Chondrocyte (in vitro differentiated cells): ENCODE measurements at regions not wholly inside any gene's neighbourhood (a gene's known extent, or its start where the extent isn't known, plus 50 kb on each side); places are given as distances from the start of the nearest gene placed in this dataset.
A peak's percentile ranks its signal among the peaks of the same experiment; 100 is the strongest.

Source experiments
- DNase-seq: peaks from one replicate; pipeline ENCODE4 v3.0.0; 2021; ENCODE audit warnings: mixed read lengths, low spot score
- H3K27ac Mint-ChIP-seq: one replicate; pipeline ENCODE4 v1.8.0; 2021; ENCODE audit warnings: mild to moderate bottlenecking, moderate library complexity, mixed read lengths; ENCODE audit not compliant: unreplicated experiment
- H3K27me3 Mint-ChIP-seq: 2 replicates; pipeline ENCODE4 v1.8.0; 2021; ENCODE audit warnings: low read depth, mixed read lengths
- H3K36me3 Mint-ChIP-seq: 2 replicates; pipeline ENCODE4 v1.8.0; 2021; ENCODE audit warnings: low read depth, mixed read lengths
- H3K4me1 Mint-ChIP-seq: 2 replicates; pipeline ENCODE4 v1.8.0; 2021; ENCODE audit warnings: low read depth, mild to moderate bottlenecking, mixed read lengths
- H3K4me3 Mint-ChIP-seq: one replicate; pipeline ENCODE4 v1.8.0; 2021; ENCODE audit warnings: mild to moderate bottlenecking, moderate library complexity, mixed read lengths; ENCODE audit not compliant: unreplicated experiment
- H3K9me3 Mint-ChIP-seq: 2 replicates; pipeline ENCODE4 v1.8.0; 2021; ENCODE audit warnings: low read depth, mixed read lengths
- CTCF ChIP-seq: fragments of 200-600 bp; sonication (generic); IDR thresholded peaks from 2 replicates; pipeline ENCODE4 v1.5.0; 2021; ENCODE audit warnings: antibody characterized with exemption, mild to moderate bottlenecking, moderate library complexity

DNA sequence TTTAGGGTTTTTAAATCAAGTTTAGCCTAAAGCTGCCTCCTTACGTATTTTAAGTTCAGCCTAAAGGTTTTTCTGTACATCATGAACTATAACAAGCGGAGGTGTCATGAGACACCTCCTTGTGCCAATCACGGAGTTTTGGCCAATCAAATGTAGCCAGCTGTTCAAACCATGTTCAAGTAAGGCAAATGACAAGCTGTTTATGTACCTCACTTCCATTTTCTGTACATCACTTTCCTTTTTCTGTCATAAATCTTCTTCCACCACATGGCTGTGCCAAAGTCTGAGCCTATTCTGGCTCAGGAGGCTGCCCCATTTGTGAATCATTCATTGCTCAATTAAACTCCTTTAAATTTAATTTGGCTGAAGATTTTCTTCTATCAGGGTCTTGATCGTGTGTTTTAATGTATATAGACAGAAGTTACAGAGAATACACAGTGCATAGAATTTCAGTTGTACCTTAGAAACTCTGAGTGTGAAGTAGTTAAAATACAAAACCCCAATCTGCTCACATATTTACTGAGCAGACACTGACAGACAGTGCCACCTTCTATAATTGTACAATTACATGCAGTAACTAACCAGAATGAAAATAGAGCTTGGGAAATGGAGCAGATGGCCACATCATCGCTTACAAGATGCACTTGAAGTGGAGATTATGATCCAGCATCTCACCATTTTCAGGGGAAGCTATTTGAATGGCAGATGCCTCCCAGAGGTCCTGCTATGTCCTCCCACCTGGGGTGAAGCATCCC, 76.9 kb upstream of the LANCL2 start:
- no peak for DNase-seq
- no peak overlapping the region for H3K27ac Mint-ChIP-seq
- peaks cover under 1% of the 10 kb centered on the region for H3K36me3 Mint-ChIP-seq

GRCh38 chr7:55296070-55296469, 69.1 kb upstream of the LANCL2 start:
- H3K4me1 Mint-ChIP-seq, result no peaks in the 10 kb centered on the region
- H3K27me3 Mint-ChIP-seq, result peaks cover 47% of the 10 kb centered on the region
- TF ChIP-seq CTCF, result no peak
- H3K4me3 Mint-ChIP-seq, result no peak overlapping the region
- H3K36me3 Mint-ChIP-seq, result peaks cover 1% of the 10 kb centered on the region
- no peak overlapping the region for H3K27ac Mint-ChIP-seq
- H3K9me3 Mint-ChIP-seq, result no peaks in the 10 kb centered on the region
- DNase-seq, result no peak

More for the DNA sequence above, 76.9 kb upstream of the LANCL2 start:
- Mint-ChIP-seq H3K4me1 (no peaks in the 10 kb centered on the region), H3K9me3 (no peaks in the 10 kb centered on the region), H3K4me3 (no peak overlapping the region), H3K27me3 (peaks cover 65% of the 10 kb centered on the region)
- peak; percentile 18 for TF ChIP-seq CTCF

- peaks cover 34% of the 10 kb centered on the region for H3K27me3 Mint-ChIP-seq
- no peak overlapping the region for H3K4me3 Mint-ChIP-seq
- peaks cover 7% of the 10 kb centered on the region for H3K4me1 Mint-ChIP-seq
- H3K27ac Mint-ChIP-seq, result no peak overlapping the region
- DNase-seq, result no peak
- H3K36me3 Mint-ChIP-seq, result no peaks in the 10 kb centered on the region
- no peak for TF ChIP-seq CTCF
- no peaks in the 10 kb centered on the region for H3K9me3 Mint-ChIP-seq
Measured at GRCh38 chr7:55299273-55299967, 65.7 kb upstream of the LANCL2 start.

DNA sequence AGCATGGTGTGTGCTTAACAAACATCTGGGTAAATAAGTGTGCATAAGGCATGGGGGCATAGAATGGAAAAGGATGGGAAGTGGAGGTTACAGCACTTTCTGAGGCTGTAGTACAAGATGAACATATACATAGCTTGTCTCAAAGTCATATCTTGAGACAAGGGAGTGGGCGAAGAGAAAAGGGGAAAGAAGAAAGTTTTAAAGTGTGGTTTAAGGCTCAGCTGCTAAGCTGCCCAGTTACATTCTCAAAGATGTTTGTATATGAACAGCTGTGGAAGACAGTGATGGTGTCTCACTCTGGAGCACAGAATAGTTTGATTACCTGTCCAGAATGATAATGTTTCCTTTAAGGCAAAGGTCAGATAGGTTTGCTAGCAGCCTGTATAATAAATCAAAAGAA, 61.9 kb upstream of the LANCL2 start:
- Mint-ChIP-seq H3K9me3 (no peaks in the 10 kb centered on the region), H3K4me3 (no peak overlapping the region), H3K4me1 (peaks cover 37% of the 10 kb centered on the region), H3K36me3 (no peaks in the 10 kb centered on the region), H3K27me3 (peaks cover 29% of the 10 kb centered on the region), H3K27ac (no peak overlapping the region)
- DNase-seq, result no peak
- no peak for TF ChIP-seq CTCF

DNA sequence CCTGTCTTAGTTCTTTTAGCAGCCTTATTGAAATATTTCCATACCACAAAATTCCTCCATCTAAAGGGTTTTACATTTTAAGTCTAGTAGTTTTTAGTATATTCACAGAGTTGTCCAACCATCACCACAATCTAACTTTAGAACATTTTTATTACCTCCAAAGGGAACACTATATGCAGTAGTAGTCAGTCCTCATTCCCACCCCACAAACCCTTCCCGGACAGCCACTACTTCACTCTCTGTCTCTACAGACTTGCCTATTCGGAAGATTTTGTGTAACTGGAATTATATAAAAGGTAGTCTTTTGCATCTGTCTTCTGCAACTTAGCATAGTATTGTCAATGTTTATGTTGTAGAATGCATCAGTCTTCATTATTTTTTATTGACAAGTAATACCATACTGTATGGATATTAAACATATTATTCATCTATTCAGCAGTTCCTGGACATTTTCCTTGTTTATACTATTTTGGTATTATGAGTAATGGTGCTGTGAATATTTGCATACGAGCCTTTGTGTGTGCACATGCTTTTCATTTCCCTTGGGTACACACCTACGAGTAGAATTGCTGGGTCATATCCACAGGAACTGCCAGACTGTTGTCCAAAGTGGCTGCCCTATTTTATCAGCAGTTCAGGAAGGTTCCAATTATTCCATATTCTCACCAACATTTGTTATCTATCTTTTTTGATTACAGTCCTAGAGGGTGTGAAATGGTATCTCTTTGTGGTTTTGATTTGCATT, 60.9 kb upstream of the LANCL2 start:
- Mint-ChIP-seq H3K36me3 (no peaks in the 10 kb centered on the region), H3K27ac (no peak overlapping the region), H3K9me3 (no peaks in the 10 kb centered on the region), H3K27me3 (peaks cover 23% of the 10 kb centered on the region), H3K4me3 (no peak overlapping the region), H3K4me1 (peaks cover 46% of the 10 kb centered on the region)
- no peak for DNase-seq
- TF ChIP-seq CTCF, result no peak
